Stimulated activated CD4-positive, alpha-beta T cell treated with anti-CD3 and anti-CD28 coated beads, Interleukin-4, amount 100 ng/mL, for 24 hours (primary cell): ENCODE measurements at regions not wholly inside any gene's neighbourhood (a gene's known extent, or its start where the extent isn't known, plus 50 kb on each side); places are given as distances from the start of the nearest gene placed in this dataset.

ENCODE experiments used
- DNase-seq: peaks from one replicate; pipeline ENCODE4 v3.0.0-alpha.2; 2020

- DNase-seq, result no peak
These were observed 141.9 kb downstream of the DNAJB9 start for GRCh38 chr7:108711611-108712010.

GRCh38 chr7:108716783-108717182 is 147.1 kb downstream of the DNAJB9 start:
- DNase-seq, result no peak

GRCh38 chr7:108717781-108718180 is 148.1 kb downstream of the DNAJB9 start:
- DNase-seq, result no peak

- DNase-seq, result no peak
These were observed 150.0 kb downstream of the DNAJB9 start for GRCh38 chr7:108719631-108720030.

- no peak for DNase-seq
These were observed 152.9 kb downstream of the DNAJB9 start for GRCh38 chr7:108722561-108722960.

GRCh38 chr7:108723381-108723814 is 153.7 kb downstream of the DNAJB9 start:
- DNase-seq, result no peak

- DNase-seq, result no peak
These were observed 154.8 kb downstream of the DNAJB9 start for GRCh38 chr7:108724251-108725100.

GRCh38 chr7:108735814-108736213 is 166.1 kb downstream of the DNAJB9 start:
- DNase-seq, result no peak

GRCh38 chr7:108736221-108736891 is 166.7 kb downstream of the DNAJB9 start:
- no peak for DNase-seq

- no peak for DNase-seq
These were observed 201.5 kb downstream of the DNAJB9 start for GRCh38 chr7:108770981-108771745.

- no peak for DNase-seq
These were observed 202.2 kb downstream of the DNAJB9 start for GRCh38 chr7:108771853-108772252.

GRCh38 chr7:108777966-108778365 is 208.3 kb downstream of the DNAJB9 start:
- no peak for DNase-seq

- no peak for DNase-seq
These were observed 219.8 kb downstream of the DNAJB9 start for GRCh38 chr7:108789451-108789850.

GRCh38 chr7:108794466-108794865 is 224.8 kb downstream of the DNAJB9 start:
- no peak for DNase-seq

- DNase-seq, result no peak
These were observed 233.0 kb downstream of the DNAJB9 start for GRCh38 chr7:108802650-108803049.

- no peak for DNase-seq
These were observed 236.2 kb downstream of the DNAJB9 start for GRCh38 chr7:108805808-108806397.

GRCh38 chr7:108808549-108809266 is 239.0 kb downstream of the DNAJB9 start:
- no peak for DNase-seq

- DNase-seq, result no peak
These were observed 239.7 kb downstream of the DNAJB9 start for GRCh38 chr7:108809356-108809755.

- DNase-seq, result no peak
These were observed 241.2 kb downstream of the DNAJB9 start for GRCh38 chr7:108810756-108811385.

- no peak for DNase-seq
These were observed 243.8 kb downstream of the DNAJB9 start for GRCh38 chr7:108813251-108814014.

GRCh38 chr7:108815815-108816214 is 246.1 kb downstream of the DNAJB9 start:
- DNase-seq, result no peak
